Osteocyte (in vitro differentiated cells): ENCODE measurements at regions not wholly inside any gene's neighbourhood (a gene's known extent, or its start where the extent isn't known, plus 50 kb on each side); places are given as distances from the start of the nearest gene placed in this dataset.

Source experiments
- DNase-seq: peaks from one replicate; pipeline ENCODE4 v3.0.0; 2021; ENCODE audit warnings: mixed read lengths; ENCODE audit not compliant: unreplicated experiment; ENCODE audit errors: extremely low spot score
- H3K27ac Mint-ChIP-seq: one replicate; pipeline ENCODE4 v1.8.0; 2021; ENCODE audit warnings: mild to moderate bottlenecking, mixed read lengths; ENCODE audit not compliant: unreplicated experiment
- H3K27me3 Mint-ChIP-seq: one replicate; pipeline ENCODE4 v1.8.0; 2021; ENCODE audit warnings: mixed read lengths; ENCODE audit not compliant: unreplicated experiment
- H3K36me3 Mint-ChIP-seq: one replicate; pipeline ENCODE4 v1.8.0; 2021; ENCODE audit warnings: mixed read lengths; ENCODE audit not compliant: unreplicated experiment
- H3K4me1 Mint-ChIP-seq: one replicate; pipeline ENCODE4 v1.8.0; 2021; ENCODE audit warnings: mixed read lengths; ENCODE audit not compliant: unreplicated experiment
- H3K4me3 Mint-ChIP-seq: one replicate; pipeline ENCODE4 v1.8.0; 2021; ENCODE audit warnings: mild to moderate bottlenecking, moderate library complexity, mixed read lengths; ENCODE audit not compliant: unreplicated experiment
- H3K9me3 Mint-ChIP-seq: one replicate; pipeline ENCODE4 v1.8.0; 2021; ENCODE audit warnings: mixed read lengths; ENCODE audit not compliant: unreplicated experiment
- CTCF ChIP-seq: fragments of 200-600 bp; sonication (generic); IDR thresholded peaks from 2 replicates; pipeline ENCODE4 v1.5.0; 2021; ENCODE audit warnings: antibody characterized with exemption, mild to moderate bottlenecking, moderate library complexity

- H3K4me1 Mint-ChIP-seq: no peaks in the 10 kb centered on the region
- DNase-seq: no peak
- H3K4me3 Mint-ChIP-seq: no peak overlapping the region
- no peaks in the 10 kb centered on the region for H3K27me3 Mint-ChIP-seq
- H3K36me3 Mint-ChIP-seq: no peaks in the 10 kb centered on the region
- peaks cover 18% of the 10 kb centered on the region for H3K9me3 Mint-ChIP-seq
- TF ChIP-seq CTCF: no peak
- H3K27ac Mint-ChIP-seq: no peak overlapping the region
These were observed 519.5 kb downstream of the SUCLA2 start for GRCh38 chr13:47481536-47481935.

- DNase-seq: no peak
- Mint-ChIP-seq H3K9me3 (peaks cover 13% of the 10 kb centered on the region), H3K27me3 (no peaks in the 10 kb centered on the region), H3K27ac (no peak overlapping the region), H3K36me3 (no peaks in the 10 kb centered on the region), H3K4me1 (no peaks in the 10 kb centered on the region), H3K4me3 (no peak overlapping the region)
- TF ChIP-seq CTCF: no peak
These were observed 520.1 kb downstream of the SUCLA2 start for GRCh38 chr13:47480951-47481350.

- DNase-seq: no peak
- peaks cover 10% of the 10 kb centered on the region for H3K9me3 Mint-ChIP-seq
- no peaks in the 10 kb centered on the region for H3K36me3 Mint-ChIP-seq
- H3K27ac Mint-ChIP-seq: no peak overlapping the region
- TF ChIP-seq CTCF: no peak
- no peaks in the 10 kb centered on the region for H3K27me3 Mint-ChIP-seq
- no peak overlapping the region for H3K4me3 Mint-ChIP-seq
- H3K4me1 Mint-ChIP-seq: no peaks in the 10 kb centered on the region
These were observed 521.0 kb downstream of the SUCLA2 start for GRCh38 chr13:47480121-47480520.

GRCh38 chr13:47478985-47479384, 522.1 kb downstream of the SUCLA2 start:
- H3K27ac Mint-ChIP-seq: no peak overlapping the region
- no peaks in the 10 kb centered on the region for H3K36me3 Mint-ChIP-seq
- H3K4me1 Mint-ChIP-seq: no peaks in the 10 kb centered on the region
- H3K9me3 Mint-ChIP-seq: peaks cover 10% of the 10 kb centered on the region
- H3K4me3 Mint-ChIP-seq: no peak overlapping the region
- no peaks in the 10 kb centered on the region for H3K27me3 Mint-ChIP-seq
- TF ChIP-seq CTCF: no peak
- DNase-seq: no peak

GRCh38 chr13:47475441-47475948, 525.6 kb downstream of the SUCLA2 start:
- peaks cover 4% of the 10 kb centered on the region for H3K9me3 Mint-ChIP-seq
- no peaks in the 10 kb centered on the region for H3K27me3 Mint-ChIP-seq
- H3K4me1 Mint-ChIP-seq: no peaks in the 10 kb centered on the region
- DNase-seq: no peak
- H3K36me3 Mint-ChIP-seq: no peaks in the 10 kb centered on the region
- no peak for TF ChIP-seq CTCF
- H3K4me3 Mint-ChIP-seq: no peak overlapping the region
- H3K27ac Mint-ChIP-seq: no peak overlapping the region
